NOMO-1 (cell line): ENCODE measurements at regions not wholly inside any gene's neighbourhood (a gene's known extent, or its start where the extent isn't known, plus 50 kb on each side); places are given as distances from the start of the nearest gene placed in this dataset.
"Not testable (repeated sequence)": the region's sequence is repeated elsewhere in the genome, so short reads cannot be mapped to it uniquely, and the experiment has no call there.

Source experiments
- DNase-seq, 2 experiments: peaks; one replicate each; lab custom pipeline; 2025; ENCODE audit not compliant: unreplicated experiment in 2 of 2; lab: John Stamatoyannopoulos, UW

DNA sequence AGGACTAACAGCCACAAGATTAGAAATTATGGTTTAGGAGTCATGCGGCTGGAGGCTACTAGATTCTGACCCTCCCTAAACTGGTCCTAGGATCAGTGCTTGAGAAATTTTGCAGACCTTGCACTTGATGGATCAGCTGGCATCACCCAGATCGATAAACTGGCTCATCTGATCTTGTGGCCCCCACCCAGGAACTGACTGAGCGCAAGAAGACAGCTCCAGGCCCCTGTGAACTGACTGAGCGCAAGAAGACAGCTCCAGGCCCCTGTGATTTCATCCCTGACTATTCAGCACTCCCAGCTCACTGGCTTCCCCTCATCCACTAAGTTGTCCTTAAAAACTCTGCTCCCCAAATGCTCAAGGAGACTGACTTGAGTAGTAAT lies 67.8 kb downstream of the MRPL36 start:
- DNase-seq = not testable (repeated sequence)

DNA sequence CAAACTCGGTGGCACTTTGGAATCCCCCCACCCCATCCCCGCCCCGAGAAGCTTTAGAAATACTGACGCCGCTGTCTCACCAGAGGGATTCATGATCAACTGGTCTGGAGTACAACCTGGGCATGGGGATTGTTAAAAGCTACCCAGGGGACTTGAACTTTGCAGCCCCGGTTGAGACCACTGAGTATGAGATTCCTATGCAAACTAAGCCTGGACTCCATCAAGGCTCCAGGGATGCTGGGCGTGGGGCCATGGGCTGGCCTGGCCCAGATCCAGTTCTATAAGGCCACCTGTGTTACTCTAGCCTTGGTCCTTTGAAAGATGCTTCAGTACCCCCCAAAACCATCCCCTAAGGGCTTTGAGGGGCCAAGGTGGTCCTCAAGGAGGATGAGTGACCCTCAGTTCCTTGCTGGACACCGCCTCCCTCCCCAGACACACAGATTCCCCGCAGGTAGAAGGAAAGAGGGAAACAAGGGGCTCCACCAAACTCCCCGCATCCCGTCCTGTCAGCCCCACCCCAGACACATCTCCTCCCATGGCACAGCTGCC lies 68.5 kb downstream of the MRPL36 start:
- DNase-seq = no peak

DNA sequence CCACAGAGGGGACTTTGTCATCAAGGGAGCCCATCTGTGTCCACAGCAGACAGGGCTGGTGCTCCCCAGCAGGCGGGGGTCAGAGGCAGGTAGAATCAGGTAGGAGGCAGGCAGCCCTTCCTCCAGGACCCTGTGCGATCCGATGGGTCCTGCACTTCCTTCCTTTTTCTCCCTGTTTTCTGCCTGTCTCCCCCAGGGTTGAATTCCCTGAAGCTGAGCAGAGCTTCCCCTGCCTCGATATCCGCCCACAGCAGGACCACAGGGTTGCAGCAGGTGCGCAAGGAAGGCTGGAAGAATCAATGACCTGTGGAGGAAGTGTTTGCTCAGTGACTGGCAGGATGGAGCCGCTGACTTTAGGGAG lies 69.2 kb downstream of the MRPL36 start:
- no peak for DNase-seq

DNA sequence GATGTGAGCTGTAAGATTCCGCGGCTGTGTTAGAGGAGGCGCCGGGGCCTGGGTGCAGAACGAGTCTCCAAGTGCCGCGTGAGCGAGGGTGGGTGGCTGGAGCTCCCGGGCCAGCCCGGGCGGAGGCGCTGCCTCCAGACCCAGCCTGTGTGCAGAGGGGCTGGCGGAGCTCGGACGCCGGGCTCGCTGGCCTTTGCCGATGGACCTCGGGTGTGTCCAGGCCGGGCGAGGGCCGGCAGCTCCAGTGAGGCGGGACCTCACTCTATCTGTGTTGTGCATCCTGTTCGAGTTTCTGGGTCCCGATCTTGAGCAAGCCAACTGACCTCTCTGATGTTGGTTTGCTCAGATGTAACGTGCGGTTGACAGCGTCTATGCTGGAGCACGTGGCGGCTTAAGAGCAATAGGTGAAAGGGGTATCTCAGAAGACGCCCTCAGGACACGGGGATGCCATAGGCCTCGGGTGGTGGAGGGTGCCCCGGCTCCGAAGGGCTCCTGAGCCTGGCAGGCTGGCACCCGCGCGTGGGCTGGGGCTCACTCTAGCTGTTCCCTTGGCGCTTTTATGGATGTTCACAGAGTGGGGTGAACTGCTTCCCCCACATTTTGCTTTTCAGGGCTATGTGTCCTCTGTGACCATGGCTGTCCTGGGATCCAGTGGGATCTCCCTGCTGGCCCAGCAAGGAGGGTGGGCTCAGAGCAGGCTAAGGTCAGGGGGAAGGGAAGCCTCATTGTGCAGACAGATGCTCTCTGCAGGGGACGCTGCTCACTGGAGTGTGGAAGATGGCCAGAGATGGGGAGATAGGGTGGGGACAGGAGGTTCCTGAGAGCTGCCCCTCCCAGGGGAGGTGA lies 69.8 kb downstream of the MRPL36 start:
- no peak for DNase-seq

- DNase-seq = no peak
Measured at GRCh38 chr5:1728846-1729245, 70.8 kb downstream of the MRPL36 start.

- no peak for DNase-seq
Measured at GRCh38 chr5:1727571-1727970, 72.1 kb downstream of the MRPL36 start.

DNA sequence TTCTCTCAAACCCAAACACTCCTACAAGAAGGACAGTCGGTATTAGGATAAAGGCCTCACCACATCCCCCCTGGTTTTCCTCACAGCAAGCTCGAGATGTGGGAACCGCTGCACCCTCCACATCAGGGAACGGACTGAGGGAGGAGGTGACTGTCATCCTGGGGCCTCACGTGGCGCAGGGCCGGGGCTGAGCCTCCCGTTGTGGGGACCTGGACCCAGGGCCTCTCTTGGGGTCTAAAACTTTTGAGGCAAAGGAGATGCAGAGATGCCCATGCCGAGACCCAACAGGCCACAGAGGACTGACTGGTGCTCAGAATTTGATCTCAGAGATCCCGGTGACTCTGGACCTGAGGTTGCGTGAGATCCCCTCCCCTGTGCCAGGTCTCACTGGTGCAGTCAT lies 72.7 kb downstream of the MRPL36 start:
- no peak for DNase-seq

DNA sequence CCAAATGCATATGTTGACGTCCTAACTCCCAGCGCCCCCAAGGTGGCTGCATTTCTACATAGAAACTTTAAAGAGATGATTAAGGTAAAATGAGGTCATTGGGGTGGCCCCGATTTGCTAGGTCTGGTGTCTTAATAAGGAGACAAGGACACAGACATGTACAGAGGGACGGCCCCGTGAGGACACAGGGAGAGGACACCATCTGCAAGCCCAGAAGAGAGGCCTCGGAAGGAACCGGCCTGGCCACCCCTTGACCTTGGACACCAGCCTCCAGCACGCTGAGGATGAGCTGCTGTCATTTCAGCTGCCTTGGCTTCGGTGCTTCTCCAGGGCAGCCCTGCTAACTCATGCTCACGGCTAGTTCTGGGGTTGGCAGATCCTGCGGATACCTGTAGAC lies 73.2 kb downstream of the MRPL36 start:
- DNase-seq = no peak

- no peak for DNase-seq
Measured at GRCh38 chr5:1725641-1726468, 73.8 kb downstream of the MRPL36 start.

DNA sequence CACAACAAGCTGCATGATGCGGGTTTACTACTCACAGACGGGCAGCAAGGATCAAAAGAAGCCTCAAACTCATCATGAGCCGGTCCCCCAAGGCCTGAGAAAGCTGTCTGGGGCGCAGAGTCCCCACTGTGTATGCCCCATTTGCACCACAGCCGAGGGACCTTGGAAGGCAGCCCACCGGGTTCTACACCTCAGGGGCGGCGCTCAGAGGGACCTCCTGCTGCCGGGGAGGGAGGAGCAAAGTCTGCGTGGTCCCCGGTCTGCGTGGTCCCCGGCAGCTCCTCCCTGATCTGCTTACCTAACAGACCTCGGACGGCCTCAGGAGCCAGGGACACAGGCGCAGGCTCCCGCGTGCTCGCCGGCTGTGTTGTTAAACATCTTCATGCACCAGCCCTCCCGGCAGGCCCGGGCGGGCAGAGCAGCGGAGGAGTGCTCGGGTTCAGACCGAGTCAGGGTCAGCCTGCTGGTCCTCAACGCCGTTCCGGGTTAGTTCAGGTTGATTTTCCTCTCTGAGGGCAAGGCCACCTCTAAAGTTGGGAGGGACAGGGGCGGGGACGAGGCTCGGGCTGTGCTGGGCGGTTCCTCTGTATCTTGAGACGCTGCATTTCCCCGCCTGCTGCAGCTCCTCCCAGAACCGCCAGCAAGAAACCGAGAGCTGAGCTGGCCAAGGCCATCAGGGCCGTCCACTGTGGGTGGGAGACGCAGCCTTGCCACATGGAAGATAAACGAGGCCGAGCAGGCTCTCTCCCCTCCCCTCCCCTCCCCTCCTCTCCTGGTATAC lies 74.6 kb downstream of the MRPL36 start:
- no peak for DNase-seq

- no peak for DNase-seq
Measured at GRCh38 chr5:1723957-1724821, 75.4 kb downstream of the MRPL36 start.

DNA sequence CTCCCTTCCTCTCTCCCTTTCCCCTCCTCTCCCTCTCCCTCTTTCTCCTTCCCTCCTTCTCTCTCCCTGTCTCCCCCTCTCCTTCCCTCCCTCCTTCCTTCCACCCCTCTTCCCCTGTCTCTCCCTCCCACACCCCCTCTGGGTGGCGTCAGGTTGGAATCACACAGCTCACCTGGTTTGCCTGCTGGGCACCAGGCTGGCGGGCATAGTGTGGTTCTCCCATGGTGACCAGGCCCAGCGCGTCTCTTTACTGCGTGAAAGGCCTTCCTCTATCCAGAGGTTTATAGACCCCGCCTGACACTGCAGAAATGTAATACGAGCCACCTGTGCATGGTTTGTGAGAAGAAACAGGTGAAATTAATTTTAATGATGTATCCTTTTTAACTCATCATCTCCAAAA lies 76.2 kb downstream of the MRPL36 start:
- no peak for DNase-seq

DNA sequence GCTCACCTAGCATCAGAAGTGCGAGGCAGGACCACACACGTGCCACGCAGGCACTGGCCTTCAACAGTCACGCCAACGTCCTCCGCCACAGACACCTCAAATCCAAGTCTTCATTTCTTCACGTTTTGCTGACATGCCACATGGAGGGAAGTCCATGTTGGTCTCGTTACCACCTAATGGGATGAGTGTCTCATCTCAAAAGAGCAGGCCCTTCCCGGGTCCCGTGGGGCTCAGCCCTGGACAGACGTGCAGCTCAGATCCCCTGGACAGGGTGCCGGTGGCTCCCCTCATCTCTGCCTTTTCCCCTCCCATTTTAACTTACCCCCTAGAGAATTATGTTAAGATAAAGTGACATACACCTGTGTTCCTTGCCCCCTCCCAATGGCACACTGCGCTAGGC lies 76.8 kb downstream of the MRPL36 start:
- no peak for DNase-seq

- DNase-seq = no peak
Measured at GRCh38 chr5:1720396-1721110, 79.1 kb downstream of the MRPL36 start.

- no peak for DNase-seq
Measured at GRCh38 chr5:1719860-1720259, 79.8 kb downstream of the MRPL36 start.

DNA sequence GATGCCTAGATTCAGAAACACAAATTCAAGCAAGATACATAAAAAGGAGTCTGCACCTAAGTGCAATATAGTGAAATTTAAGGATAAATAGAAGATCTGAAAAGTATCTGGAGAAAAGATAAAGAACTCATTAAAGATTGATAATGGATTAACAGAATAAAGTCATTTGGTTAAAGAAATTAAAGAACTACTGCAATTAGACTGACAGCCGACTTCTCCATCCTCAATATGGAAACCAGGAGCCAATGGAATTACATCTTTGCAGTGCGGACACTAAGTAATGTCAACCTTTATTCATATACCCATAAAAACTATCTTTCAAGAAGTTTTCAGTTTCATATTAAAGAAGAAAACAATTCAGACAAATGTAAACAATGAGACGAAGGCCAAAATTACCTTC lies 81.0 kb downstream of the MRPL36 start:
- DNase-seq = no peak

- not testable (repeated sequence) for DNase-seq
Measured at GRCh38 chr5:1710091-1710490, 89.5 kb downstream of the MRPL36 start.

DNA sequence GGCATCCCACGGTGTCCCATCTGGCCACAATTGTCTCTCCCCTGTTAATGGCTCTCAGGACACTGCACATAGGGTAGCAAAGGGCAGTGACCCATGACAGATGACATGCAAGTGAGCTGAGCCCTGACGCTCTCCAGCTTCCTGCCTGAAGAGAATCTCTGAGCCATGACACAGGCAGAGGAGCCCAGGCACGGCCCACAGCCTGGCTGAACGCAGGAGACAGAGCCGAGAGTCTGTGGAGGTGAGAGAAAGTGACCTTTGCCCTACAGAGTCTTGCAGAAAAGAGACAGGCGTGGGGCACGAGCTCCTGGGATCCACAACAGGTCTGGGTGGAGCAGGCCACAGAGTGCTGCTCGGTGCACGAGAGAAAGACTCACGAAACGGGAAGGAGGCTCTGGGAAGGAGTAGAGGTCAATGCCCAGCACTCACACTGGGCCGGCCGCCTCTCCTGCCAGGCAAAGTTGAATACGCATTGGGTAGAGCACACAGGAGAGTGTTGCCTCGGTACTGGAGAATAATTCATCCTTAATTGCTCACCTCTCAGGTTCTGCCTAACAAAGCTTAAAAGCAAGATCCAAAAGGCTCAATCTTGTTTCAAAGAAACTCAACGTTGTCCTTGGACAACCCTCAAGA lies 90.3 kb downstream of the MRPL36 start:
- no peak for DNase-seq

GRCh38 chr5:1708592-1709141 lies 91.0 kb downstream of the MRPL36 start:
- DNase-seq = no peak
